ENCODE measurements at regions not wholly inside any gene's neighbourhood (a gene's known extent, or its start where the extent isn't known, plus 50 kb on each side); places are given as distances from the start of the nearest gene placed in this dataset.

- no peaks in the 10 kb centered on the region for H4K20me1 ChIP-seq (ENCODE audit: insufficient read depth)
- no peak for TF ChIP-seq EP300 (conservative IDR thresholded peaks at IDR 0.05; ENCODE audit: poor library complexity, severe bottlenecking)
- TF ChIP-seq SMC3 (conservative IDR thresholded peaks at IDR 0.05; ENCODE audit: poor library complexity): no peak
- TF ChIP-seq MXI1 (conservative IDR thresholded peaks at IDR 0.05; ENCODE audit: poor library complexity, severe bottlenecking): no peak
- no peak for TF ChIP-seq CTCF (IDR thresholded peaks at IDR 0.05; ENCODE audit: poor library complexity, severe bottlenecking)
- no peak for TF ChIP-seq POLR2AphosphoS5 (IDR thresholded peaks at IDR 0.05)
- TF ChIP-seq REST (IDR thresholded peaks at IDR 0.05; ENCODE audit: borderline replicate concordance): no peak
- no peak for TF ChIP-seq EZH2 (IDR thresholded peaks at IDR 0.05; ENCODE audit: borderline replicate concordance, insufficient read depth, low read length, poor library complexity, severe bottlenecking)
- H3K36me3 ChIP-seq (ENCODE audit: insufficient read depth, low read length): no peaks in the 10 kb centered on the region
- H3F3A ChIP-seq (ENCODE audit: insufficient read depth, low read length, poor library complexity, severe bottlenecking): no peaks in the 10 kb centered on the region
- no peaks in the 10 kb centered on the region for H3K9me3 ChIP-seq (ENCODE audit: low read length)
- no peak overlapping the region for H3K4me3 ChIP-seq (ENCODE audit: low read length)
- no peak overlapping the region for H3K4me2 ChIP-seq (ENCODE audit: low read length)
- H3K9ac ChIP-seq (ENCODE audit: low read length): no peak overlapping the region
- H3K9me2 ChIP-seq (ENCODE audit: insufficient read depth, low read length): no peaks in the 10 kb centered on the region
- H3K27me3 ChIP-seq (ENCODE audit: insufficient read depth, low read depth, low read length): no peaks in the 10 kb centered on the region
- no peak overlapping the region for H3K27ac ChIP-seq (ENCODE audit: low read length)
- H3K79me2 ChIP-seq (replicated peaks; ENCODE audit: insufficient read depth, low read length): no peaks in the 10 kb centered on the region
- H2AFZ ChIP-seq (ENCODE audit: low read depth, low read length): no peak overlapping the region
Measured at GRCh38 chr3:24709956-24710355, 215.3 kb upstream of the THRB start.

DNA sequence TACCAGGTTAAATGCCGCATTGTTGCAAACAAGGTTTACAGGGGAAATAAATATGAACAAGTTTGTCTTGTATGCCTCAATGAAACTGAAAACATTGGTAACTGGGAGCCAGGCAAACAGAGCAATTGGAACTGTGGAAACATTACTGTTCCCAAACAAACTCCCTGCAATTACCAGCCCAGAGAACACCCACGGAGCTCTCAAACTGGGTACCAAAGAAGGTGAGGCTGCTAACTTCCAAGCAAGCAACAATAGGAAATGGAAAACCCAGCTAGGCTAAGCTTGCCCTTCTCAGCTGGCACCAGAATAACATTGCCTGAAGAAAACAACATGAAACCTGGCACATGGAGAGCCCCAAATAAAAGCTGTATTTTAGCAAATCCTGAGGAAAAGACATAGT lies 218.9 kb upstream of the THRB start:
- Histone ChIP-seq H3K79me2 (replicated peaks; ENCODE audit: insufficient read depth, low read length) (no peaks in the 10 kb centered on the region), H2AFZ (ENCODE audit: low read depth, low read length) (no peak overlapping the region), H3F3A (ENCODE audit: insufficient read depth, low read length, poor library complexity, severe bottlenecking) (no peaks in the 10 kb centered on the region), H3K4me2 (ENCODE audit: low read length) (no peak overlapping the region), H3K9me2 (ENCODE audit: insufficient read depth, low read length) (no peaks in the 10 kb centered on the region), H3K4me3 (ENCODE audit: low read length) (no peak overlapping the region), H3K27ac (ENCODE audit: low read length) (no peak overlapping the region), H4K20me1 (ENCODE audit: insufficient read depth) (no peaks in the 10 kb centered on the region), H3K9ac (ENCODE audit: low read length) (no peak overlapping the region), H3K9me3 (ENCODE audit: low read length) (no peaks in the 10 kb centered on the region), H3K27me3 (ENCODE audit: insufficient read depth, low read depth, low read length) (no peaks in the 10 kb centered on the region), H3K36me3 (ENCODE audit: insufficient read depth, low read length) (no peaks in the 10 kb centered on the region)
- TF ChIP-seq SMC3 (conservative IDR thresholded peaks at IDR 0.05; ENCODE audit: poor library complexity) (no peak), REST (IDR thresholded peaks at IDR 0.05; ENCODE audit: borderline replicate concordance) (no peak), CTCF (IDR thresholded peaks at IDR 0.05; ENCODE audit: poor library complexity, severe bottlenecking) (no peak), TAF1 (IDR thresholded peaks at IDR 0.05; ENCODE audit: low read depth) (no peak), MXI1 (conservative IDR thresholded peaks at IDR 0.05; ENCODE audit: poor library complexity, severe bottlenecking) (no peak), POLR2AphosphoS5 (IDR thresholded peaks at IDR 0.05) (no peak), EP300 (conservative IDR thresholded peaks at IDR 0.05; ENCODE audit: poor library complexity, severe bottlenecking) (no peak), RAD21 (conservative IDR thresholded peaks at IDR 0.05) (no peak), EZH2 (IDR thresholded peaks at IDR 0.05; ENCODE audit: borderline replicate concordance, insufficient read depth, low read length, poor library complexity, severe bottlenecking) (no peak)
